AG09319 (cell line): ENCODE measurements at regions not wholly inside any gene's neighbourhood (a gene's known extent, or its start where the extent isn't known, plus 50 kb on each side); places are given as distances from the start of the nearest gene placed in this dataset.

Experiments
- DNase-seq: peaks from one replicate; pipeline ENCODE4 v3.0.0-alpha.2; 2010; ENCODE audit warnings: low read depth; ENCODE audit errors: extremely low read depth
- TF ChIP-seq, protein P1 (sequence below): IDR thresholded peaks from 2 replicates; pipeline ENCODE4 v1.5.1; 2011; ENCODE audit warnings: low read depth, mild to moderate bottlenecking, inconsistent platforms, low read length, moderate library complexity

DNA sequence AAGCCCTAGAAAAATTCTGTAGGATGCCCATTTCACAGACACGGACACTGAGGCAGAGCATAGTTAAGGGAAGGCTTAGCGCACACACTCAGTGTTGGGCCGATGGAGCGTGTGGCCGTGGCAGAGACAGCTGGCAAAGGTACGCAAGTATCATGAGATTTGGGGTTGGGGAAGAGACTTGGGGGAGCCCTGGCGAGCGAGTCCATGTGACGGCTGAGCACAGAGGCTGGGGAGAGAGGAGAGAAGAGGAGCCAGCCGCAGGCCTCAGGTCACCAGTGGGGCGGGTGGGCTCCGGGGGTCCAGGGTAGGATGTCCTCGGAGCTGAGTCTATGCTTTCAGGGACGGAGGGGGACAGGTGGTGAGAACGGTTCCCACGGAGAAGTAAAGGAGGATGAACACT lies 311.3 kb downstream of the CTTN start:
- no peak for DNase-seq
- TF ChIP-seq, protein P1, sequence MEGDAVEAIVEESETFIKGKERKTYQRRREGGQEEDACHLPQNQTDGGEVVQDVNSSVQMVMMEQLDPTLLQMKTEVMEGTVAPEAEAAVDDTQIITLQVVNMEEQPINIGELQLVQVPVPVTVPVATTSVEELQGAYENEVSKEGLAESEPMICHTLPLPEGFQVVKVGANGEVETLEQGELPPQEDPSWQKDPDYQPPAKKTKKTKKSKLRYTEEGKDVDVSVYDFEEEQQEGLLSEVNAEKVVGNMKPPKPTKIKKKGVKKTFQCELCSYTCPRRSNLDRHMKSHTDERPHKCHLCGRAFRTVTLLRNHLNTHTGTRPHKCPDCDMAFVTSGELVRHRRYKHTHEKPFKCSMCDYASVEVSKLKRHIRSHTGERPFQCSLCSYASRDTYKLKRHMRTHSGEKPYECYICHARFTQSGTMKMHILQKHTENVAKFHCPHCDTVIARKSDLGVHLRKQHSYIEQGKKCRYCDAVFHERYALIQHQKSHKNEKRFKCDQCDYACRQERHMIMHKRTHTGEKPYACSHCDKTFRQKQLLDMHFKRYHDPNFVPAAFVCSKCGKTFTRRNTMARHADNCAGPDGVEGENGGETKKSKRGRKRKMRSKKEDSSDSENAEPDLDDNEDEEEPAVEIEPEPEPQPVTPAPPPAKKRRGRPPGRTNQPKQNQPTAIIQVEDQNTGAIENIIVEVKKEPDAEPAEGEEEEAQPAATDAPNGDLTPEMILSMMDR, result no peak

- TF ChIP-seq, protein P1, result no peak
These were observed 311.9 kb downstream of the CTTN start for GRCh38 chr11:70710192-70710591.

GRCh38 chr11:70710601-70711000 lies 312.3 kb downstream of the CTTN start:
- no peak for DNase-seq
- TF ChIP-seq, protein P1, result no peak

More at GRCh38 chr11:70710192-70710591, 311.9 kb downstream of the CTTN start:
- no peak for DNase-seq

DNA sequence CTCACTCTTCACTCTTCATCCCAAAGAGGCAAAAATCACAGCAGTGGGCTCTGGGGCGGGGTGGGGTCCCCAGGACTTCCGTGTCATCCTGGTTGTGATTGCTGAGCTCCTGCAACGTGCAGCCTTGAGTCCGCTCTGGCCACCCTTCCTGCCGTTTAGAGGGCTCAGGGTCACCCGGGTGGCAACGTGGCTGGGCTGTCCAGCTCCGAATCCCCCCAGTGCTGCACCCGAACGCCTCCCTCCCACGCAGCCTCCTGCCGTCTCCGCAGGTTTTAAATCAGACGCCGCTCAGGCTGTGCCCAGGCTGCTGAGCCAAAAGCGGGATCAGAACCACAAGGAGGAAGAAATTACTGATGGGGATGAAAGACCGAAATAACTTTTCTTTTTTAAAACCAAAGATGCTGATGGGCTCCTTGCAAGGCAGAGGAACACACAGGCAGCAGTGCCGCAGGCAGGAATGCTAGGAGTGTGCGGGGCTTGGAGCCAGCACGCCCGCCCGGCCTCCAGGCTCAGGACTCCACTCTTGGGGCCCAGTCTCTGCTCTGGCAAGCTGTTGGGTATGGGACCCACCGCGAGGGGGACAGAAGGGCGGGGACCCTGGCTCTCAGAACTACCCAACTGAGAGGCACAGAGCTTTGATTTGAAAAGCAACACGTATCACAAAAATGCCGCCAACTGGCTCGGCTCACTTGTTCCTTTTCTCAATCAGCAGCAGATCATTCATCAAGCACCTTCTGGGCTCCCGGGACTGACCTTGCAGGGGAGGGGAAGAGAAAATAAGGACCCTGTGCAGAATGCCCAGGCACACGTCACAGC lies 313.0 kb downstream of the CTTN start:
- DNase-seq, result no peak
- TF ChIP-seq, protein P1, result no peak

DNA sequence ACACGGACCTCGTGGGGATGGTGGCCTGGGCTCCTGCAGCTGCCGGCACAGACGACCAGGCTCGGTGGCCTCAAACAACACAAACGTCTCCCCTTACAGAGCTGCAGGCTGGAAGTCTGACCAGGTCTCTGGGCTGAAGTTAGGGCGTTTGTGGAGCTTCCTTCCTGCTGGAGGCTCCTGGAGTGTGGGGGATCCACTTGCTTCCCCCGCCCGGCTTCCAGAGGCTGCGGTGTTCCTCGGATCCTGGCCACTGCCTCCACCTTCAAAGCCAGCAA lies 313.5 kb downstream of the CTTN start:
- no peak for DNase-seq
- TF ChIP-seq, protein P1, result no peak

DNA sequence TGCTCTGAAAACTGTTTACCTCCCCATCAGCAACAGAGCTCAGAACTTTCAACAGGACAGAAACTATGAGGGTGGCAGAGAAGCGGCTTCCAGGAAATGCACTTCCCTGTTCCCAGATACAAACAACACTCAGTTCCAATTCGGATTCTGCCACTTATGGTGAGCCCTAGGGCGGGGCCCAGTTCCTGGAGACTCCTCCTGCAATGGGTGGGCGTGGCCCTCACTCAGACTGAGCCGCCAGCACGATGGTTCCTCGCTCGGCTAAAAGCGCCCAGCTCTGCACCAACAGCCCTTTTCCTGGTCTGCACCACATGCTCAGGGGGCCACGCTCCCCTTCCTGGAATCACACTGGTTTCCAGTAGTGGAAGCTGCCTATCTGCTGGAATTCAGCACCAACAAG lies 314.1 kb downstream of the CTTN start:
- TF ChIP-seq, protein P1, result no peak
- no peak for DNase-seq

- TF ChIP-seq, protein P1, result no peak
- DNase-seq, result no peak
These were observed 314.9 kb downstream of the CTTN start for GRCh38 chr11:70713086-70713835.
